ENCODE measurements at regions not wholly inside any gene's neighbourhood (a gene's known extent, or its start where the extent isn't known, plus 50 kb on each side); places are given as distances from the start of the nearest gene placed in this dataset.

- no peak overlapping the region for H3K27ac ChIP-seq (ENCODE audit: low read depth, low read length)
- no peaks in the 10 kb centered on the region for H4K20me1 ChIP-seq (ENCODE audit: low read depth, low read length)
These were observed 248.0 kb upstream of the THBS1 start for GRCh38 chr15:39332846-39333245.

GRCh38 chr15:39333393-39333792, 247.5 kb upstream of the THBS1 start:
- Histone ChIP-seq H3K27me3 (ENCODE audit: low read length) (no peaks in the 10 kb centered on the region), H3K4me2 (ENCODE audit: low read depth, low read length, poor library complexity, severe bottlenecking) (no peak overlapping the region), H3K9me3 (ENCODE audit: insufficient read depth, low read length) (no peaks in the 10 kb centered on the region), H3K36me3 (ENCODE audit: low read length) (no peaks in the 10 kb centered on the region), H2AFZ (ENCODE audit: low read depth, low read length, severe bottlenecking) (no peak overlapping the region), H3K9me2 (replicated peaks; ENCODE audit: insufficient read depth, low read length) (no peaks in the 10 kb centered on the region), H3K9ac (ENCODE audit: low read length) (no peak overlapping the region), H3K79me2 (ENCODE audit: insufficient read depth, low read length) (no peaks in the 10 kb centered on the region), H3K4me3 (ENCODE audit: insufficient read depth, low read length, poor library complexity, severe bottlenecking) (no peak overlapping the region), H3K27ac (ENCODE audit: low read depth, low read length) (no peak overlapping the region), H3F3A (ENCODE audit: insufficient read depth) (no peaks in the 10 kb centered on the region), H4K20me1 (ENCODE audit: low read depth, low read length) (no peaks in the 10 kb centered on the region)
- TF ChIP-seq CTCF (IDR thresholded peaks at IDR 0.05; ENCODE audit: insufficient read depth, low read length, poor library complexity, severe bottlenecking) (no peak), EZH2phosphoT487 (conservative IDR thresholded peaks at IDR 0.05; ENCODE audit: low read length) (no peak)

More at GRCh38 chr15:39332846-39333245, 248.0 kb upstream of the THBS1 start:
- no peak overlapping the region for H2AFZ ChIP-seq (ENCODE audit: low read depth, low read length, severe bottlenecking)
- no peaks in the 10 kb centered on the region for H3F3A ChIP-seq (ENCODE audit: insufficient read depth)
- H3K79me2 ChIP-seq (ENCODE audit: insufficient read depth, low read length) = no peaks in the 10 kb centered on the region
- H3K9me2 ChIP-seq (replicated peaks; ENCODE audit: insufficient read depth, low read length) = no peaks in the 10 kb centered on the region
- no peak for TF ChIP-seq CTCF (IDR thresholded peaks at IDR 0.05; ENCODE audit: insufficient read depth, low read length, poor library complexity, severe bottlenecking)
- no peak for TF ChIP-seq EZH2phosphoT487 (conservative IDR thresholded peaks at IDR 0.05; ENCODE audit: low read length)
- H3K4me2 ChIP-seq (ENCODE audit: low read depth, low read length, poor library complexity, severe bottlenecking) = no peak overlapping the region
- H3K9ac ChIP-seq (ENCODE audit: low read length) = no peak overlapping the region
- no peak overlapping the region for H3K4me3 ChIP-seq (ENCODE audit: insufficient read depth, low read length, poor library complexity, severe bottlenecking)
- H3K36me3 ChIP-seq (ENCODE audit: low read length) = no peaks in the 10 kb centered on the region
- no peaks in the 10 kb centered on the region for H3K9me3 ChIP-seq (ENCODE audit: insufficient read depth, low read length)
- H3K27me3 ChIP-seq (ENCODE audit: low read length) = no peaks in the 10 kb centered on the region

GRCh38 chr15:39333896-39334295, 247.0 kb upstream of the THBS1 start:
- TF ChIP-seq CTCF (IDR thresholded peaks at IDR 0.05; ENCODE audit: insufficient read depth, low read length, poor library complexity, severe bottlenecking) (no peak), EZH2phosphoT487 (conservative IDR thresholded peaks at IDR 0.05; ENCODE audit: low read length) (no peak)
- Histone ChIP-seq H3K9me3 (ENCODE audit: insufficient read depth, low read length) (no peaks in the 10 kb centered on the region), H4K20me1 (ENCODE audit: low read depth, low read length) (no peaks in the 10 kb centered on the region), H3K9me2 (replicated peaks; ENCODE audit: insufficient read depth, low read length) (no peaks in the 10 kb centered on the region), H3F3A (ENCODE audit: insufficient read depth) (no peaks in the 10 kb centered on the region), H3K9ac (ENCODE audit: low read length) (no peak overlapping the region), H3K27ac (ENCODE audit: low read depth, low read length) (no peak overlapping the region), H3K36me3 (ENCODE audit: low read length) (no peaks in the 10 kb centered on the region), H3K4me3 (ENCODE audit: insufficient read depth, low read length, poor library complexity, severe bottlenecking) (no peak overlapping the region), H3K4me2 (ENCODE audit: low read depth, low read length, poor library complexity, severe bottlenecking) (no peak overlapping the region), H2AFZ (ENCODE audit: low read depth, low read length, severe bottlenecking) (no peak overlapping the region), H3K79me2 (ENCODE audit: insufficient read depth, low read length) (no peaks in the 10 kb centered on the region), H3K27me3 (ENCODE audit: low read length) (no peaks in the 10 kb centered on the region)

Measured in SU-DHL-6 (cell line).